SK-N-MC (cell line): ENCODE measurements at regions not wholly inside any gene's neighbourhood (a gene's known extent, or its start where the extent isn't known, plus 50 kb on each side); places are given as distances from the start of the nearest gene placed in this dataset.

Experiments used
- DNase-seq: peaks from one replicate; pipeline ENCODE4 v3.0.0-alpha.2; 2011; ENCODE audit warnings: low read depth, low spot score
- H3K27ac ChIP-seq: fragments of 200-600 bp; sonication (generic); 2 replicates; pipeline ENCODE4 v1.5.1; 2016; ENCODE audit warnings: mixed run types
- H3K36me3 ChIP-seq: fragments of 200-600 bp; sonication (generic); 2 replicates; pipeline ENCODE4 v1.6.1; 2017; ENCODE audit warnings: antibody characterized with exemption, low read length, mixed read lengths; ENCODE audit not compliant: insufficient read depth
- H3K4me3 ChIP-seq: fragments of 200-600 bp; sonication (generic); 2 replicates; pipeline ENCODE4 v1.5.1; 2016
- H3K9ac ChIP-seq: fragments of 200-600 bp; sonication (generic); 2 replicates; pipeline ENCODE4 v1.8.0; 2017; ENCODE audit warnings: mixed run types, mixed read lengths; ENCODE audit not compliant: insufficient read length
- H3K9me3 ChIP-seq: fragments of 200-600 bp; sonication (generic); 2 replicates; pipeline ENCODE4 v1.6.1; 2017; ENCODE audit warnings: low read depth, mild to moderate bottlenecking, antibody characterized with exemption, low read length, moderate library complexity, mixed read lengths
- EZH2 ChIP-seq: fragments of 200-600 bp; sonication (generic); IDR thresholded peaks from one replicate; pipeline ENCODE4 v1.6.1; 2017; ENCODE audit warnings: antibody characterized with exemption
- FOXP2 ChIP-seq: optimal IDR thresholded peaks from 2 replicates; pipeline ENCODE3; 2011; ENCODE audit warnings: mild to moderate bottlenecking, moderate library complexity; ENCODE audit not compliant: insufficient read depth; ENCODE audit errors: extremely low read length, control extremely low read depth
- POLR2AphosphoS5 ChIP-seq: IDR thresholded peaks from 2 replicates; pipeline ENCODE4 v1.6.1; 2012; ENCODE audit warnings: mild to moderate bottlenecking, low read depth, low read length, borderline replicate concordance

- Histone ChIP-seq H3K9ac (no peak overlapping the region), H3K4me3 (no peak overlapping the region), H3K9me3 (no peaks in the 10 kb centered on the region), H3K36me3 (no peaks in the 10 kb centered on the region), H3K27ac (no peak overlapping the region)
- TF ChIP-seq POLR2AphosphoS5: no peak
- no peak for TF ChIP-seq EZH2
- no peak for TF ChIP-seq FOXP2
- DNase-seq: no peak
Measured at GRCh38 chr5:2981652-2982051, 230.2 kb upstream of the IRX2 start.

- no peaks in the 10 kb centered on the region for H3K36me3 ChIP-seq
- H3K9ac ChIP-seq: no peak overlapping the region
- H3K9me3 ChIP-seq: 0 out of 2 replicates have a peak, but pooled peaks cover 2% of the 10 kb centered on the region
- H3K27ac ChIP-seq: no peak overlapping the region
- TF ChIP-seq POLR2AphosphoS5 (no peak), FOXP2 (no peak), EZH2 (no peak)
- no peak for DNase-seq
- no peak overlapping the region for H3K4me3 ChIP-seq
Measured at GRCh38 chr5:2981035-2981434, 229.6 kb upstream of the IRX2 start.

- H3K9me3 ChIP-seq: no peaks in the 10 kb centered on the region
- DNase-seq: no peak
Measured at GRCh38 chr5:2960294-2960693, 208.8 kb upstream of the IRX2 start.

GRCh38 chr5:2958976-2959375 lies 207.5 kb upstream of the IRX2 start:
- Histone ChIP-seq H3K4me3 (no peak overlapping the region), H3K36me3 (no peaks in the 10 kb centered on the region), H3K9ac (no peak overlapping the region), H3K27ac (no peak overlapping the region), H3K9me3 (no peaks in the 10 kb centered on the region)
- DNase-seq: no peak
- TF ChIP-seq EZH2: no peak
- no peak for TF ChIP-seq POLR2AphosphoS5
- no peak for TF ChIP-seq FOXP2

More at GRCh38 chr5:2960294-2960693, 208.8 kb upstream of the IRX2 start:
- Histone ChIP-seq H3K4me3 (no peak overlapping the region), H3K9ac (no peak overlapping the region), H3K27ac (no peak overlapping the region), H3K36me3 (no peaks in the 10 kb centered on the region)
- TF ChIP-seq POLR2AphosphoS5 (no peak), FOXP2 (no peak), EZH2 (no peak)

GRCh38 chr5:2948875-2949274 lies 197.4 kb upstream of the IRX2 start:
- TF ChIP-seq FOXP2: no peak
- H3K27ac ChIP-seq: no peak overlapping the region
- no peak for DNase-seq
- H3K36me3 ChIP-seq: no peaks in the 10 kb centered on the region
- H3K9me3 ChIP-seq: no peaks in the 10 kb centered on the region
- H3K4me3 ChIP-seq: no peak overlapping the region
- no peak overlapping the region for H3K9ac ChIP-seq

- no peak for TF ChIP-seq FOXP2
- TF ChIP-seq POLR2AphosphoS5: no peak
- TF ChIP-seq EZH2: no peak
Measured at GRCh38 chr5:2946315-2946714, 194.8 kb upstream of the IRX2 start.

GRCh38 chr5:2936413-2936812 lies 184.9 kb upstream of the IRX2 start:
- Histone ChIP-seq H3K36me3 (no peaks in the 10 kb centered on the region), H3K9ac (no peak overlapping the region), H3K9me3 (no peaks in the 10 kb centered on the region), H3K4me3 (no peak overlapping the region), H3K27ac (no peak overlapping the region)
- no peak for DNase-seq
- TF ChIP-seq EZH2 (no peak), FOXP2 (no peak), POLR2AphosphoS5 (no peak)

More at GRCh38 chr5:2946315-2946714, 194.8 kb upstream of the IRX2 start:
- DNase-seq: no peak
- Histone ChIP-seq H3K36me3 (no peaks in the 10 kb centered on the region), H3K9me3 (no peaks in the 10 kb centered on the region), H3K9ac (no peak overlapping the region), H3K4me3 (no peak overlapping the region), H3K27ac (no peak overlapping the region)

- Histone ChIP-seq H3K36me3 (no peaks in the 10 kb centered on the region), H3K9me3 (no peaks in the 10 kb centered on the region), H3K4me3 (no peak overlapping the region), H3K27ac (no peak overlapping the region), H3K9ac (no peak overlapping the region)
- TF ChIP-seq POLR2AphosphoS5 (no peak), FOXP2 (no peak), EZH2 (no peak)
- no peak for DNase-seq
Measured at GRCh38 chr5:2929779-2930178, 178.3 kb upstream of the IRX2 start.

GRCh38 chr5:2921651-2922050 lies 170.2 kb upstream of the IRX2 start:
- Histone ChIP-seq H3K27ac (no peak overlapping the region), H3K9me3 (no peaks in the 10 kb centered on the region), H3K9ac (no peak overlapping the region), H3K36me3 (no peaks in the 10 kb centered on the region), H3K4me3 (no peak overlapping the region)
- TF ChIP-seq EZH2 (no peak), FOXP2 (no peak), POLR2AphosphoS5 (no peak)
- no peak for DNase-seq

GRCh38 chr5:2921176-2921575 lies 169.7 kb upstream of the IRX2 start:
- TF ChIP-seq EZH2 (no peak), POLR2AphosphoS5 (no peak), FOXP2 (no peak)
- DNase-seq: no peak

More at GRCh38 chr5:2921176-2921575, 169.7 kb upstream of the IRX2 start:
- no peak overlapping the region for H3K4me3 ChIP-seq
- H3K36me3 ChIP-seq: no peaks in the 10 kb centered on the region
- no peak overlapping the region for H3K9ac ChIP-seq
- no peak overlapping the region for H3K27ac ChIP-seq
- no peaks in the 10 kb centered on the region for H3K9me3 ChIP-seq
